ENCODE measurements at regions not wholly inside any gene's neighbourhood (a gene's known extent, or its start where the extent isn't known, plus 50 kb on each side); places are given as distances from the start of the nearest gene placed in this dataset.

DNA sequence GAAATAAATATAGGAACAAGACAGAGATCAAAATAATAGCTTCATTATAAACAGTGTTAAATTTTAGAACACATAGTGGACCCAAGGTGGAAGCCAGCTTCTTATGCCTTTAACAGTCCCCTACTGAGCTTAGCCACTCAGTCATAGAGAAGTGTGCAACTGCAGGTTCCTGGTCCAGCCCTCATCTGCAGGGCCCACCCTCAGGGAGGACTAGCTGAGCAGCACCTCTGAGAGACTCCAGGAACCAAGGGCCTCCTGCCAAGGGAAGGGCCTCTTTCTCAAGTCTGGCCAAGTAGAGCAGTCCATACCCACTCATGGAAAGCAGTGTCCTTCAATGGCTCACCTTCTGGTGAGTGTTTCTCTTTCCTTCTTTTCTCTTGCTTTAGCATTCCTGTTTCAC is 173.7 kb upstream of the PRPS1L1 start:
- DNase-seq (ENCODE audit: low read depth), result no peak

- no peak for DNase-seq (ENCODE audit: low read depth)
Observed at GRCh38 chr7:18202315-18203045, 174.8 kb upstream of the PRPS1L1 start.

DNA sequence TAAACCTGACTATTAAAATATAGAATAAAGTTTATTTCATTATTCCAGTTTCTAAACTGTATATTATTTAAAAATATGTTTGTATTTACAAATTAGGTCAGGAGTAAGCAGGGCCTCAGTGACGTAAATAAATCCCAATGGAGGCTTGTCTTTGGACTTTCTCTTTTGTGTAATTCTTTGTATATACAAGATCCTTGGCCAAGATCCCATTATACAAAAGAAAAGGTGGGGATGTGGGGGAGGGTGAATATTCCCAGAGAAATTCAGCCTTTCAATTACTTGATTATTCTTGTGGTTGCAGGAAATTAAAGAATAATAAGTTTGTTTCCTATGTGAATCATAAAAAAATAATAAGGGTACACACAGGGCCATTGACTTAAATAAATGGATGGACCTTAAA is 178.7 kb upstream of the PRPS1L1 start:
- no peak for DNase-seq (ENCODE audit: low read depth)

DNA sequence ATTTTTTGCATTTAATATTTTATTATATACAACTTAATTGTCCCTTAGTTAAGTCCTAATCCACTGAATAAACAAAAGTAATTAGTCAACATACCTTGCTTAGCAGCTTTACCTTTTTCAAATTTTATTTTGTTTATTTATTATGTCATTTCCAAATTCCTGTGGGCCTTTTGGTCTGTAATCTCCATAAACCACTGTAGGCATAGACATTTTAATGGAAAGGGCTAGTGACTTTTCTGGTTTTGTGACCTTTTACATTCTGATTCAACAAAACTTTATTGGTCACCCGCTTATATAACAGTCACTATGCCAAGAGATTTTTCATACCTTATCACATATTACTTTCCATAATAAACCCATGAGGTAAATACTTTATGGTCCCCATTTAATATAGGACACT is 181.3 kb upstream of the PRPS1L1 start:
- no peak for DNase-seq (ENCODE audit: low read depth)

- no peak for DNase-seq (ENCODE audit: low read depth)
Observed at GRCh38 chr7:18210377-18210776, 182.7 kb upstream of the PRPS1L1 start.

GRCh38 chr7:18210788-18211187 is 183.1 kb upstream of the PRPS1L1 start:
- no peak for DNase-seq (ENCODE audit: low read depth)

DNA sequence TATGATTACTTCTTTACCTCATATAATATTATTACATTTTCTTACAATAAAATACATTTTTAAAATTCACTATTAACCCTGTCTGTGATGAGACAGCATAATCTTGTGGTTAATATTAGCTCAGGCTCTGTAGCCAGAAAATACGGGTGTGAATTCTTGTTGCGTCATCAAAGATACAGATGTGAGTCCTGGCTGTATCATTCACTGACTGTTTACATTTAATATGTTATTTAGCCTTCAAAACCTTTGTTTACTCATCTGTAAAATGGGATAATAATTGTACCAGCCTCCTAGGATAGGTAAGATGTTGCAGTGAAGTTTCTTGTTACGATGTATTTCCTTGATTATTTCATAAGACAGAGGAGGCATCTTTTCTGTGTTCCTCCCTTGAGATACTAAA is 184.7 kb upstream of the PRPS1L1 start:
- DNase-seq (ENCODE audit: low read depth), result no peak

GRCh38 chr7:18212758-18213157 is 185.1 kb upstream of the PRPS1L1 start:
- no peak for DNase-seq (ENCODE audit: low read depth)

DNA sequence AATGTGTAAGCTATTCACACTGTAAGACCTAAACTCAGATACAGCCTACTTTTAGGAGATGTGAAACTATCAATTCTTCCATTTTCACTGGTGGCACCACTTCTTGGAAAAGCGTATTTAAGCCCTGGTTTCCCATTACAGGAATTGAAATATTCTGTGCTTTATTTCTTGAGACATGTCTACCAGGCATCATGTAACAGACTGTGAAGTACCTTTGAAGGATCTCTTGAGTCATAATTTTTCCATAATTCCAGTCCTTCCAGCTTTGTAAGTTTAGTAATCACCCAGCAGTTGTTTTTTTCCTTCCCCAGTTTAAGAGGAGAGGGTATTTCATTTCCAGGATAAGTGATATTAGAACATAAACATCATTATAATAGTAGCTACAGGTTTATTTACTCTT is 186.0 kb upstream of the PRPS1L1 start:
- DNase-seq (ENCODE audit: low read depth), result no peak

DNA sequence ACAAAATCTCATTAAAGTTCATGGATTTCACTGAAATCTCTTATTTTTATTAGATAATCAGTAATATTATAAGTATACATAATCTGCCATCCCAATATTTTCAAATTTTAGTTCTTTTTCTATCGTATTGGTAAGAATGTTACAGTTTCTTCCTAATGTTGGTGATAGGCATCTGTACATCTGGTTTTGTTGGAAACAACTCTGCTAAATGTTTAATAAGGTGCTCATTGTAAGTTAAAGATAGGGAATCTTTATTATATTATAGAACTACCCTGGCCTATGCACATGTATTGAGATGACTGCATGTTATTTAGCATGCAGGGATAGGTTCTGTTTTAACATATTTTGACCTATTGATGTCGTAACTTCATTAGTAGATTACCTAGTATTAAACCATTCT is 188.6 kb upstream of the PRPS1L1 start:
- DNase-seq (ENCODE audit: low read depth), result no peak

DNA sequence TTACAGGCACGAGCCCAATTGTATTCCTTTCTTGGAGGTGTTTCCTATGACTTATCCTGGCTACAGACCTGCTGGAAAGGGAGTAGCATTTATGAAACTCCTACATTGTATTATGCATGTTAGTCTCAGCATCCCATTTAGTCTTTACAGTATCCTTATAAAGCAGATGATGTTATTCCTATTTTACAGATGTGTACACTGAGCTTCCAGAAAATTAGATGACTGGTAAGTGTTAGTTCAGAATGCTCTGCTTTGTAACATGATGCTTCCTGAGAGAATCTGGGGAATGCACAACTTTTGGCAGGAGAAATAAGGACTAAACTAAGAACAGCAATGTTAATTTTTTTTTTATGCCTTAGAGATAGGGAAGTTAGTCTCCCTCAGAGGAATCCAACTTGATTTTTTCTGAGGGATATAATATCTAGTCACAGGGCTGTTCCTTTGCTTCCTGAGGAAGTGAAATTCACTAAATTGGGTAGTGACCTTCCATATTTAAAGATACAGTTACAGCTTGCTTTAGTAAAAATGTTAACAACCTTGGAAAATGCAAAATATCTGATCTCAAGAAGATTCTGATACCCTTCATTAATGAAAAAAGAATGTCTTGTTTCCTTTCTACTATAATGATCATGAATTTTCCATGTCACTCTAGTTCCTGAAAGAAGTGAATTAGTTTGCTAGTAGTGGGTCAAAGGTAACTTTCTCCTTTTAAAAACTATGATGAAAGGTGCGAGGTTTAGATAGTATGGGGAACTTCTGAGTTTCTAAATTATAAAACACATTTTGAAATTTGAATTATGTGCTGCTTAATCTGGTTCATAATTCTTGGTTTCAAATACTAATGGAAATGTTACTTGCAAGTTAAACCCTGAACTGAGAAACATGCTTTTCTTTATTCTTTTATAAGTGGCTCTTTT is 194.0 kb upstream of the PRPS1L1 start:
- no peak for DNase-seq (ENCODE audit: low read depth)

DNA sequence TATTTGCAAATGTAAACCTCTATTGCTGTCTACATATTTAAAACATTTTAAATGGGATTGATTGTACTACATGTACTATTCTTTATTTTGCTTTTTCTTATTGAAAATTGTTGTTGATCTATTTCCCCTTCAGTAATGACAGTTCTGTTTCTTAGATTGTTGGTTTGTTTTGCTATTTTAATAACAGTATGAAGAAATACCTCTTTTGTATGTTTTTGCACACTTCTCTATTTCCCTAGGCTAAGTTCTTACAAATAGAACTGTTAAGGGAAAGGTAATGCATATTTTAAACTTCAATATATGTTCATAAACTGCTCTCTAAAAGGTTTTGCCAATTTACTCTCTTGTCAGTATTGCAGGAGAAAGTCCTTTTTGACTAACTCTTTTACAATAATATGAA is 195.0 kb upstream of the PRPS1L1 start:
- no peak for DNase-seq (ENCODE audit: low read depth)

DNA sequence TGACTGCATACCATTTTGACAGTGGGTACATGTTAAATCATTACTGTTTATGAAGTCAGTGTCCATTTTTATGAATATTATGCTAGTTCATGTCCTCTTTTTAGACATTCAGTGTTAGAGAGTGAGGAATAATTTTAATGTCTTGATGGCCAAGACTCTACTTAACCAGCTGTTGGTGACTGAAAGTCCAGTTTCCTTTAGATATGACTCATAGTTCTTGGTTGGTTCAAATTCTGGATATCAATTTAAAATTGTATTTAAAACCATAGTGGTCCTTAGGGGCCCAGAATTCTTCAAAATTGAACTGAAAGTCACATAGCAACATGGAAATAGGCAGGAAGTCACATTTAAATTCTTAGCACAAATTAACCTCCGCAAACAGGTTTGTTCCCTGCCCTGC is 196.5 kb upstream of the PRPS1L1 start:
- DNase-seq (ENCODE audit: low read depth), result no peak

DNA sequence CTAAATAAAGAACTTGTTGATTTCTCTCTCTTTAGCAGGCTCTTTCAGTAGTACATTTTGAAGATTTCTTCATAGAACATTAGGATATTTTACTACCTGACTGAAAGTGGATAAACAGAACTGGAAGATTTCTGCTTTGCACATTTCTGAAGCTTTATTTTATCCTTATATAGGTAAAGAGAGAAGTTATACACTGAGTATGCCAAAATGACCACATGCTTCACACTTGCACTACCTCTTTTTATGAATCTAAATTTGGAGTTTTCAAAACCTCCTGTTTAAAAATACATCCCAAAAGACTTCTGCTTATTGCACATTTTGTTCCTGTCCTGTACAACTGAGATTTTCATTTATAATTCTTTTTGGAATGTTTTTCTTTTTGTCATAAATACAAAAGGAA is 197.4 kb upstream of the PRPS1L1 start:
- DNase-seq (ENCODE audit: low read depth), result no peak

- DNase-seq (ENCODE audit: low read depth), result no peak
Observed at GRCh38 chr7:18226598-18226997, 199.0 kb upstream of the PRPS1L1 start.

GRCh38 chr7:18228686-18229085 is 201.0 kb upstream of the PRPS1L1 start:
- no peak for DNase-seq (ENCODE audit: low read depth)

GRCh38 chr7:18230271-18230670 is 202.6 kb upstream of the PRPS1L1 start:
- no peak for DNase-seq (ENCODE audit: low read depth)

- DNase-seq (ENCODE audit: low read depth), result no peak
Observed at GRCh38 chr7:18231854-18232253, 204.2 kb upstream of the PRPS1L1 start.

DNA sequence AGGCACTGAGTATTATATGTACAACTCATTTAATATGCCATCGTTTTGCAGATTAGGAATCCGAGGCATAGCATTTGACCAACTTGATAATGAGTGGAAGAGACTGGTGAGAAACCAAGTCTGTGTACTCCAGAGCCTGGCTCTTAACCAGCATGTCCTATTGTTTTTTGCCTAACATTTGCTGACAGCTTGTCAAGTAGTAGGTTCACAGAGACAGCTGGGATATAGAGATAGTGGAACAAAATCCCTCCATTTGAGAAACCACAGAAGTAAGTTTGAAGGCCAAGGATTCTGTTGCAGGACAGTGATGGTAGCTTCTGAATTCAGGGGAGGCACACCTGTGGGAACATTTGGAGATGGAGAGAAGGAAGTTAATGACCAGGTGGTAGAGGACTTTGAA is 206.9 kb upstream of the PRPS1L1 start:
- DNase-seq (ENCODE audit: low read depth), result no peak

- no peak for DNase-seq (ENCODE audit: low read depth)
Observed at GRCh38 chr7:18235819-18236218, 208.2 kb upstream of the PRPS1L1 start.

GRCh38 chr7:18239212-18239611 is 211.6 kb upstream of the PRPS1L1 start:
- DNase-seq (ENCODE audit: low read depth), result no peak

- DNase-seq (ENCODE audit: low read depth), result no peak
Observed at GRCh38 chr7:18241543-18242231, 214.0 kb upstream of the PRPS1L1 start.

DNA sequence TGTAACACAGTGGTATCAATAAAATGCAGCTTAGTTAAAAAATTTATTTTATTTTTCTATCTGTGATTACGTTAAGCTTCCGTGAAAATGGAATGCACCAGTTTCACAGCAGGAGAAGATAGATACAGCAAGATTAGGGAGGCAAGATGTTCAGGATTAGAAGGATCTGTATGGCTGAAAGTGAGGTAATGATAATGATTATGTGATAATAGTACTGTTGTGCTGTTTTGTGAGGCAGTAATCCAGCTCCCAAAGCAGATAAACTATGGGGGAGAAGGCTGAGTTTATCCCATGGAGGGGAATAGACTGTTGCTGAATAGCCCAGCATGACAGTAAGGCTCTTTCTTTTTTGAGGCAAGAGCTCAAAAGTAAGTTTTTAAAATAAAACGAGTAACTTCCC is 216.1 kb upstream of the PRPS1L1 start:
- DNase-seq (ENCODE audit: low read depth), result no peak
